Large intestine (tissue), 3 donors: ENCODE measurements at regions not wholly inside any gene's neighbourhood (a gene's known extent, or its start where the extent isn't known, plus 50 kb on each side); places are given as distances from the start of the nearest gene placed in this dataset.

Source experiments
- DNase-seq, 2 donors: peaks; one replicate each; pipeline versions ENCODE4 v3.0.0 to v3.0.0-alpha.2; 2013
- H3K27ac ChIP-seq: one replicate; pipeline ENCODE4 v1.5.1; 2013; ENCODE audit warnings: low read length
- H3K27me3 ChIP-seq: 2 replicates; pipeline ENCODE4 v1.6.1; 2013; ENCODE audit warnings: low read length; ENCODE audit not compliant: control insufficient read depth, insufficient read depth
- H3K36me3 ChIP-seq: 2 replicates; pipeline ENCODE4 v1.6.1; 2013; ENCODE audit warnings: low read length; ENCODE audit not compliant: control insufficient read depth, insufficient read depth
- H3K4me1 ChIP-seq: one replicate; pipeline ENCODE4 v1.6.1; 2013; ENCODE audit warnings: low read length; ENCODE audit not compliant: control insufficient read depth, insufficient read depth
- H3K4me3 ChIP-seq: one replicate; pipeline ENCODE4 v1.5.1; 2013; ENCODE audit warnings: low read length
- H3K9me3 ChIP-seq: one replicate; pipeline ENCODE4 v1.6.1; 2013; ENCODE audit warnings: mild to moderate bottlenecking, low read depth, low read length, moderate library complexity; ENCODE audit not compliant: control insufficient read depth
- WGBS: methylation state at CpG from one replicate; pipeline ENCODE4 v1.1.5; 2013; ENCODE audit warnings: low lambda C conversion rate; ENCODE audit not compliant: insufficient coverage; 5-methylcytosine and 5-hydroxymethylcytosine counted together

GRCh38 chr13:22061806-22062391 is 391.0 kb downstream of the FGF9 start:
- Histone ChIP-seq H3K36me3 (no peaks in the 10 kb centered on the region), H3K4me1 (no peaks in the 10 kb centered on the region), H3K4me3 (no peak overlapping the region), H3K27me3 (no peaks in the 10 kb centered on the region), H3K27ac (no peak overlapping the region), H3K9me3 (no peaks in the 10 kb centered on the region)
- WGBS, result 86% methylated on average over 1 of the region's 7 CpGs
- no peak for DNase-seq

GRCh38 chr13:22062478-22063205 is 391.8 kb downstream of the FGF9 start:
- no peak overlapping the region for H3K27ac ChIP-seq
- no peaks in the 10 kb centered on the region for H3K27me3 ChIP-seq
- DNase-seq, result no peak
- H3K36me3 ChIP-seq, result no peaks in the 10 kb centered on the region
- WGBS, result 40% methylated on average over 2 of the region's 8 CpGs
- H3K9me3 ChIP-seq, result no peaks in the 10 kb centered on the region
- no peak overlapping the region for H3K4me3 ChIP-seq
- H3K4me1 ChIP-seq, result no peaks in the 10 kb centered on the region

- H3K36me3 ChIP-seq, result no peaks in the 10 kb centered on the region
- H3K27me3 ChIP-seq, result no peaks in the 10 kb centered on the region
- no peaks in the 10 kb centered on the region for H3K9me3 ChIP-seq
- no peak overlapping the region for H3K27ac ChIP-seq
- H3K4me3 ChIP-seq, result no peak overlapping the region
- WGBS, result 83% methylated on average over 1 of the region's 23 CpGs
- DNase-seq, result no peak
- H3K4me1 ChIP-seq, result no peaks in the 10 kb centered on the region
These were observed 392.7 kb downstream of the FGF9 start for GRCh38 chr13:22063416-22064124.

GRCh38 chr13:22064854-22065620 is 394.2 kb downstream of the FGF9 start:
- H3K4me3 ChIP-seq, result no peak overlapping the region
- H3K27ac ChIP-seq, result no peak overlapping the region
- no peaks in the 10 kb centered on the region for H3K27me3 ChIP-seq
- no peak for DNase-seq
- no peaks in the 10 kb centered on the region for H3K9me3 ChIP-seq
- H3K36me3 ChIP-seq, result no peaks in the 10 kb centered on the region
- no CpG with 5 or more reads among the region's 13 CpGs for WGBS
- H3K4me1 ChIP-seq, result no peaks in the 10 kb centered on the region

- no peak for DNase-seq
- no peak overlapping the region for H3K4me3 ChIP-seq
- no peaks in the 10 kb centered on the region for H3K36me3 ChIP-seq
- H3K27me3 ChIP-seq, result no peaks in the 10 kb centered on the region
- no peaks in the 10 kb centered on the region for H3K9me3 ChIP-seq
- H3K27ac ChIP-seq, result no peak overlapping the region
- 83% methylated on average over 1 of the region's 5 CpGs for WGBS
- H3K4me1 ChIP-seq, result no peaks in the 10 kb centered on the region
These were observed 402.8 kb downstream of the FGF9 start for GRCh38 chr13:22073718-22074117.

GRCh38 chr13:22074403-22074802 is 403.5 kb downstream of the FGF9 start:
- Histone ChIP-seq H3K4me3 (no peak overlapping the region), H3K27me3 (no peaks in the 10 kb centered on the region), H3K9me3 (no peaks in the 10 kb centered on the region), H3K27ac (no peak overlapping the region), H3K36me3 (no peaks in the 10 kb centered on the region), H3K4me1 (no peaks in the 10 kb centered on the region)
- DNase-seq, result no peak

- Histone ChIP-seq H3K36me3 (no peaks in the 10 kb centered on the region), H3K9me3 (no peaks in the 10 kb centered on the region), H3K27ac (no peak overlapping the region), H3K27me3 (no peaks in the 10 kb centered on the region), H3K4me1 (no peaks in the 10 kb centered on the region), H3K4me3 (no peak overlapping the region)
- WGBS, result no CpG with 5 or more reads among the region's 2 CpGs
- DNase-seq, result no peak
These were observed 405.8 kb downstream of the FGF9 start for GRCh38 chr13:22076658-22077057.

- H3K4me3 ChIP-seq, result no peak overlapping the region
- no peaks in the 10 kb centered on the region for H3K27me3 ChIP-seq
- 45% methylated on average over 2 of the region's 3 CpGs for whole genome bisulfite sequencing
- peak in 1 of 2 donors; percentile 27 for DNase-seq
- H3K9me3 ChIP-seq, result no peaks in the 10 kb centered on the region
- no peaks in the 10 kb centered on the region for H3K36me3 ChIP-seq
- H3K4me1 ChIP-seq, result peaks cover under 1% of the 10 kb centered on the region
- H3K27ac ChIP-seq, result no peak overlapping the region
These were observed 406.4 kb downstream of the FGF9 start for GRCh38 chr13:22077205-22077683.

DNA sequence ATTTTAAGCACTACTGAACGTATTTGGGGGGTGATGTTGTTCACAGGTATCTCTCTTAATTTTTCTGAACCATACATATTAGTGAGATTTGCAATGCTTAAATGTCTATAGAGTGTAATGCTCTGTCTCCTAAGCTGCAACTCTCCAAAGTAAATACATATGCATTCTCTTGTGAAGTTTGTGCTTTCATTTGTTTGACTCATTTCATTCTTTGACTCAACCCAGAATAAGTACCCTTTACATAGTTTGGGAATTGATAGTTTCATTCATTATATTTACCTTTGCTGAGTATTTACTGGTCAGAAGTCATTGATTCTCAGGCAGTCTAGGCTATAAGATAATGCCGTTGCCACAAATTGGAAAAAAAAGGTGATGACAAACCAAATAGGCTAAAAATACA is 406.9 kb downstream of the FGF9 start:
- H3K4me1 ChIP-seq, result peaks cover 4% of the 10 kb centered on the region
- no peaks in the 10 kb centered on the region for H3K9me3 ChIP-seq
- no peak overlapping the region for H3K27ac ChIP-seq
- H3K27me3 ChIP-seq, result no peaks in the 10 kb centered on the region
- WGBS, result 0% methylated on average over 1 of the region's 2 CpGs
- H3K36me3 ChIP-seq, result no peaks in the 10 kb centered on the region
- no peak for DNase-seq
- no peak overlapping the region for H3K4me3 ChIP-seq

GRCh38 chr13:22079961-22080360 is 409.1 kb downstream of the FGF9 start:
- Histone ChIP-seq H3K36me3 (no peaks in the 10 kb centered on the region), H3K4me1 (peaks cover 4% of the 10 kb centered on the region), H3K9me3 (no peaks in the 10 kb centered on the region), H3K4me3 (no peak overlapping the region), H3K27me3 (no peaks in the 10 kb centered on the region), H3K27ac (no peak overlapping the region)
- no peak for DNase-seq
- WGBS, result 100% methylated on average over 4 of the region's 11 CpGs
